H1 (cell line): ENCODE measurements at regions not wholly inside any gene's neighbourhood (a gene's known extent, or its start where the extent isn't known, plus 50 kb on each side); places are given as distances from the start of the nearest gene placed in this dataset.

Source experiments
- CTCF ChIA-PET: fragments of 300-600 bp; sonication (Branson Sonifier 250); formaldehyde crosslinking; loops from one replicate; lab custom pipeline; 2021; ENCODE audit not compliant: partially characterized antibody; lab: Charles Lee
- POLR2A ChIA-PET: fragments of 300-600 bp; sonication (Branson Sonifier 250); formaldehyde crosslinking; loops from one replicate; lab custom pipeline; 2021; ENCODE audit warnings: inconsistent platforms; ENCODE audit not compliant: partially characterized antibody; lab: Charles Lee
- DNase-seq, 2 experiments: peaks; one replicate each; pipeline versions ENCODE4 v3.0.0 to v3.0.0-alpha.2; 2010 to 2022; ENCODE audit warnings: low spot score in 2 of 2, low read depth in 1 of 2, mixed read lengths in 1 of 2
- FAIRE-seq: peaks from 2 replicates; lab custom pipeline; 2011; peaks lifted over from hg19 to GRCh38; lab: Jason Lieb, UNC
- H2AFZ ChIP-seq: 2 replicates; pipeline ENCODE4 v1.8.1; 2012; ENCODE audit warnings: low read length, inconsistent platforms
- H2AK5ac ChIP-seq: 2 replicates; pipeline ENCODE4 v1.6.1; 2013; ENCODE audit warnings: low read depth, low read length
- H2BK120ac ChIP-seq: replicated peaks from 2 replicates; pipeline ENCODE3; 2013; ENCODE audit warnings: low read depth, low read length, inconsistent platforms
- H2BK12ac ChIP-seq: 2 replicates; pipeline ENCODE4 v1.6.1; 2013; ENCODE audit warnings: low read depth, low read length
- H2BK15ac ChIP-seq: 2 replicates; pipeline ENCODE4 v1.6.1; 2013; ENCODE audit warnings: low read length
- H2BK20ac ChIP-seq: 2 replicates; pipeline ENCODE4 v1.6.1; 2013; ENCODE audit warnings: low read length
- H2BK5ac ChIP-seq: 2 replicates; pipeline ENCODE4 v1.6.1; 2013; ENCODE audit warnings: low read depth, low read length
- H3K14ac ChIP-seq: 2 replicates; pipeline ENCODE4 v1.6.1; 2013; ENCODE audit warnings: inconsistent platforms; ENCODE audit not compliant: insufficient read length
- H3K18ac ChIP-seq: 2 replicates; pipeline ENCODE4 v1.6.1; 2013; ENCODE audit warnings: low read length; ENCODE audit errors: extremely low read depth
- H3K23ac ChIP-seq: 2 replicates; pipeline ENCODE4 v1.6.1; 2013; ENCODE audit warnings: inconsistent platforms; ENCODE audit not compliant: insufficient read length
- H3K23me2 ChIP-seq: 2 replicates; pipeline ENCODE4 v1.6.1; 2013; ENCODE audit warnings: low read depth, low read length
- H3K27ac ChIP-seq: 2 replicates; pipeline ENCODE4 v1.6.1; 2011; ENCODE audit warnings: low read depth, low read length, inconsistent platforms
- H3K27me3 ChIP-seq, 4 experiments: replicated peaks in 1 of 4; 1 replicate in 1 of 4; 2 replicates in 3 of 4; pipeline versions ENCODE4 v1.6.1 to v1.8.1; 2011 to 2013; ENCODE audit warnings: low read length in 3 of 4, mild to moderate bottlenecking in 3 of 4, inconsistent platforms in 2 of 4, mixed read lengths in 2 of 4, moderate library complexity in 1 of 4; ENCODE audit not compliant: control insufficient read depth in 3 of 4, insufficient read depth in 3 of 4; ENCODE audit errors: extremely low read depth in 1 of 4
- H3K36me3 ChIP-seq, 4 experiments: 2 replicates each; pipeline versions ENCODE4 v1.6.1 to v1.8.1; 2011 to 2013; ENCODE audit warnings: mild to moderate bottlenecking in 4 of 4, low read length in 3 of 4, moderate library complexity in 2 of 4, control low read depth in 1 of 4, inconsistent platforms in 1 of 4; ENCODE audit not compliant: insufficient read depth in 4 of 4, control insufficient read depth in 2 of 4
- H3K4ac ChIP-seq: replicated peaks from 2 replicates; pipeline ENCODE3; 2013; ENCODE audit warnings: low read length, low read depth, mixed read lengths, inconsistent platforms; ENCODE audit not compliant: insufficient read length
- H3K4me1 ChIP-seq, 4 experiments: replicated peaks in 1 of 4; 1 replicate in 1 of 4; 2 replicates in 3 of 4; pipeline versions ENCODE4 v1.6.1 to v1.8.1; 2011 to 2013; ENCODE audit warnings: low read length in 3 of 4, inconsistent platforms in 2 of 4, mixed read lengths in 1 of 4; ENCODE audit not compliant: insufficient read depth in 4 of 4, control insufficient read depth in 3 of 4
- H3K4me2 ChIP-seq, 2 experiments: 2 replicates each; pipeline versions ENCODE4 v1.6.1 to v1.8.1; 2011 to 2013; ENCODE audit warnings: low read depth in 2 of 2, low read length in 2 of 2, control low read depth in 1 of 2, inconsistent platforms in 1 of 2, mild to moderate bottlenecking in 1 of 2; ENCODE audit not compliant: insufficient read depth in 1 of 2
- H3K4me3 ChIP-seq, 4 experiments: fragments of 200-600, 300-600 bp in 1 of 4; sonication (generic), shearing (Covaris generic), sonication (Bioruptor Twin) in 1 of 4; 2 replicates each; pipeline versions ENCODE4 v1.5.1 to v1.8.1; 2011 to 2016; ENCODE audit warnings: low read length in 4 of 4, low read depth in 3 of 4, control low read depth in 2 of 4, inconsistent platforms in 2 of 4, mild to moderate bottlenecking in 2 of 4, mixed read lengths in 1 of 4, moderate library complexity in 1 of 4; ENCODE audit not compliant: insufficient read depth in 2 of 4; ENCODE audit errors: extremely low read depth in 1 of 4
- H3K56ac ChIP-seq: replicated peaks from 2 replicates; pipeline ENCODE3; 2013; ENCODE audit warnings: low read depth, mild to moderate bottlenecking, mixed read lengths, low read length, inconsistent platforms; ENCODE audit not compliant: insufficient read length
- H3K79me1 ChIP-seq: 2 replicates; pipeline ENCODE4 v1.6.1; 2013; ENCODE audit warnings: low read depth, low read length, control low read depth
- H3K79me2 ChIP-seq, 2 experiments: 2 replicates each; pipeline versions ENCODE4 v1.6.1 to v1.8.1; 2012 to 2013; ENCODE audit warnings: low read length in 2 of 2, mild to moderate bottlenecking in 2 of 2, inconsistent platforms in 1 of 2; ENCODE audit not compliant: insufficient read depth in 2 of 2, control insufficient read depth in 1 of 2
- H3K9ac ChIP-seq, 4 experiments: replicated peaks in 1 of 4; 1 replicate in 1 of 4; 2 replicates in 3 of 4; pipeline versions ENCODE4 v1.6.1 to v1.8.1; 2011 to 2013; ENCODE audit warnings: low read depth in 3 of 4, low read length in 3 of 4, control low read depth in 2 of 4, mild to moderate bottlenecking in 2 of 4, moderate library complexity in 2 of 4, inconsistent platforms in 1 of 4; ENCODE audit errors: extremely low read depth in 1 of 4
- H3K9me3 ChIP-seq, 2 experiments: 2 replicates each; pipeline versions ENCODE4 v1.6.1 to v1.8.1; 2012 to 2013; ENCODE audit warnings: mild to moderate bottlenecking in 2 of 2, moderate library complexity in 2 of 2, control low read depth in 1 of 2, inconsistent platforms in 1 of 2, low read depth in 1 of 2, low read length in 1 of 2, mixed read lengths in 1 of 2; ENCODE audit not compliant: insufficient read depth in 2 of 2
- H4K20me1 ChIP-seq, 2 experiments: replicated peaks in 1 of 2; 2 replicates each; pipeline versions ENCODE3 to v1.8.1; 2011 to 2013; ENCODE audit warnings: inconsistent platforms in 2 of 2, low read length in 2 of 2, mild to moderate bottlenecking in 1 of 2; ENCODE audit not compliant: insufficient read depth in 2 of 2, control insufficient read depth in 1 of 2
- H4K5ac ChIP-seq: 2 replicates; pipeline ENCODE4 v1.6.1; 2013; ENCODE audit warnings: low read length, low read depth, mixed read lengths, inconsistent platforms; ENCODE audit not compliant: insufficient read length
- H4K8ac ChIP-seq: 2 replicates; pipeline ENCODE4 v1.8.0; 2013; ENCODE audit warnings: mild to moderate bottlenecking, moderate library complexity, low read length, inconsistent platforms; ENCODE audit not compliant: insufficient read depth; ENCODE audit errors: extremely low read depth
- H4K91ac ChIP-seq: replicated peaks from 2 replicates; pipeline ENCODE3; 2013; ENCODE audit warnings: low read length, mixed read lengths, inconsistent platforms; ENCODE audit not compliant: insufficient read length
- CEBPB ChIP-seq: IDR thresholded peaks from 2 replicates; pipeline ENCODE4 v1.6.1; 2012; ENCODE audit warnings: low read depth, low read length
- NANOG ChIP-seq: IDR thresholded peaks from 2 replicates; pipeline ENCODE4 v1.6.1; 2011; ENCODE audit warnings: low read length, low read depth, mild to moderate bottlenecking, inconsistent platforms; ENCODE audit not compliant: insufficient read depth, poor library complexity, severe bottlenecking
- RAD21 ChIP-seq, 2 experiments: IDR thresholded peaks in 1 of 2; conservative IDR thresholded peaks in 1 of 2; 2 replicates each; pipeline ENCODE4 v1.6.1; 2011; ENCODE audit warnings: low read depth in 2 of 2, low read length in 2 of 2, improper control_type of control experiment in 1 of 2, inconsistent platforms in 1 of 2, mild to moderate bottlenecking in 1 of 2, moderate library complexity in 1 of 2
- SUZ12 ChIP-seq: fragments of 200-600 bp; sonication (generic); IDR thresholded peaks from 2 replicates; pipeline ENCODE4 v1.6.1; 2012; ENCODE audit warnings: mild to moderate bottlenecking, inconsistent platforms, low read length, moderate library complexity, mixed read lengths
- WGBS, 2 experiments: shearing (Covaris generic) in 1 of 2; methylation state at CpG; one replicate each; pipeline versions ENCODE4 v1.1.6 to v1.1.7; 2013 to 2015; ENCODE audit warnings: low lambda C conversion rate in 2 of 2, mixed read lengths in 2 of 2, inconsistent platforms in 1 of 2, low coverage in 1 of 2, missing lambda C conversion rate in 1 of 2; ENCODE audit not compliant: insufficient replicate concordance in 2 of 2, insufficient coverage in 1 of 2, insufficient read length in 1 of 2; ENCODE audit errors: extremely low coverage in 1 of 2, missing lambda C conversion rate in 1 of 2; 5-methylcytosine and 5-hydroxymethylcytosine counted together

GRCh38 chr7:38021892-38022291 is 101.5 kb downstream of the EPDR1 start:
- CTCF ChIA-PET, result interaction anchor here (0.7 to 1.7 kb wide), 5 partner anchors 14 to 104 kb away, joined by 3 to 6 read pairs (median 4); partner anchors contain the start of gene SFRP4
- H2AK5ac ChIP-seq, result no peak overlapping the region

More at GRCh38 chr7:38021892-38022291, 101.5 kb downstream of the EPDR1 start:
- Histone ChIP-seq H4K91ac (no peak overlapping the region), H3K79me2 (no peaks in the 10 kb centered on the region), H2AFZ (no peak overlapping the region), H3K9ac (no peak overlapping the region), H3K23me2 (no peaks in the 10 kb centered on the region), H3K14ac (no peak overlapping the region), H3K36me3 (no peaks in the 10 kb centered on the region), H2BK20ac (no peak overlapping the region), H3K9me3 (no peaks in the 10 kb centered on the region), H3K18ac (no peak overlapping the region), H4K5ac (no peak overlapping the region), H3K4me1 (no peaks in the 10 kb centered on the region), H3K4me2 (no peak overlapping the region), H3K56ac (no peak overlapping the region), H2BK15ac (no peak overlapping the region), H3K4ac (no peak overlapping the region), H3K27ac (no peak overlapping the region), H2BK120ac (no peak overlapping the region), H2BK12ac (no peak overlapping the region), H3K4me3 (no peak overlapping the region), H4K20me1 (no peaks in the 10 kb centered on the region), H4K8ac (no peak overlapping the region), H2BK5ac (no peak overlapping the region), H3K79me1 (no peaks in the 10 kb centered on the region), H3K23ac (no peak overlapping the region), H3K27me3 (no peaks in the 10 kb centered on the region)
- no peak for FAIRE-seq
- POLR2A ChIA-PET, result no interaction called here
- DNase-seq, result no peak
- 89% methylated on average over 3 of the region's 3 CpGs; no CpG with 5 or more reads in 1 of the 2 experiments for WGBS, 2 experiments
- TF ChIP-seq CEBPB, result peak; percentile 67; the same call in 1 of the 2 replicates
- TF ChIP-seq SUZ12, result no peak
- 0 out of 4 replicates have a peak, but pooled peaks of 1 of the 2 experiments have one; percentile 4 for TF ChIP-seq RAD21 (IDR thresholded peaks at IDR 0.05 in 1 of 2, conservative IDR thresholded peaks at IDR 0.05 in 1 of 2; ENCODE audit: low read depth in 2 of 2, low read length in 2 of 2)
- no peak for TF ChIP-seq NANOG
